Neuronal stem cell (in vitro differentiated cells): ENCODE measurements at regions not wholly inside any gene's neighbourhood (a gene's known extent, or its start where the extent isn't known, plus 50 kb on each side); places are given as distances from the start of the nearest gene placed in this dataset.

Experiments
- DNase-seq: peaks from one replicate; pipeline ENCODE4 v3.0.0-alpha.2; 2013; ENCODE audit warnings: low spot score
- H2AFZ ChIP-seq: one replicate; pipeline ENCODE4 v1.6.1; 2013; ENCODE audit warnings: mild to moderate bottlenecking, low read length, inconsistent platforms
- H2AK5ac ChIP-seq: 2 replicates; pipeline ENCODE4 v1.6.1; 2013; ENCODE audit warnings: low read depth, mild to moderate bottlenecking, inconsistent platforms, low read length, moderate library complexity, mixed read lengths
- H2BK120ac ChIP-seq: 2 replicates; pipeline ENCODE4 v1.6.1; 2013; ENCODE audit warnings: low read depth, mild to moderate bottlenecking, inconsistent platforms, low read length, moderate library complexity, mixed read lengths
- H2BK12ac ChIP-seq: one replicate; pipeline ENCODE4 v1.6.1; 2013; ENCODE audit warnings: low read length, inconsistent platforms
- H2BK15ac ChIP-seq: 2 replicates; pipeline ENCODE4 v1.6.1; 2013; ENCODE audit warnings: mild to moderate bottlenecking, low read length, inconsistent platforms, mixed read lengths
- H2BK5ac ChIP-seq: one replicate; pipeline ENCODE4 v1.6.1; 2013; ENCODE audit warnings: inconsistent platforms, mild to moderate bottlenecking, low read length, moderate library complexity
- H3K14ac ChIP-seq: one replicate; pipeline ENCODE4 v1.6.1; 2013; ENCODE audit warnings: low read length, inconsistent platforms
- H3K18ac ChIP-seq: 2 replicates; pipeline ENCODE4 v1.6.1; 2013; ENCODE audit warnings: low read length, inconsistent platforms
- H3K23ac ChIP-seq: 2 replicates; pipeline ENCODE4 v1.6.1; 2013; ENCODE audit warnings: low read depth, mild to moderate bottlenecking, mixed read lengths, low read length, inconsistent platforms; ENCODE audit not compliant: poor library complexity
- H3K27ac ChIP-seq: replicated peaks from 3 replicates; pipeline ENCODE4 v1.5.1; 2013; ENCODE audit warnings: low read length, inconsistent platforms
- H3K27me3 ChIP-seq, 3 experiments: 2 replicates each; pipeline ENCODE4 v1.6.1; 2013; ENCODE audit warnings: low read length in 3 of 3, mild to moderate bottlenecking in 2 of 3, inconsistent platforms in 1 of 3, low read depth in 1 of 3, mixed read lengths in 1 of 3, moderate library complexity in 1 of 3; ENCODE audit not compliant: control insufficient read depth in 3 of 3, insufficient read depth in 3 of 3
- H3K36me3 ChIP-seq, 2 donors: replicated peaks in 1 of 2; 2 replicates each; pipeline ENCODE4 v1.6.1; 2013; ENCODE audit warnings: low read length in 2 of 2; ENCODE audit not compliant: control insufficient read depth in 2 of 2, insufficient read depth in 2 of 2
- H3K4ac ChIP-seq: 2 replicates; pipeline ENCODE4 v1.6.1; 2013; ENCODE audit warnings: inconsistent platforms, mild to moderate bottlenecking, low read length, moderate library complexity
- H3K4me1 ChIP-seq, 2 donors: 1 replicate in 1 of 2; 2 replicates in 1 of 2; pipeline ENCODE4 v1.6.1; 2013; ENCODE audit warnings: low read length in 2 of 2, low read depth in 1 of 2; ENCODE audit not compliant: control insufficient read depth in 2 of 2, insufficient read depth in 1 of 2
- H3K4me2 ChIP-seq: one replicate; pipeline ENCODE4 v1.6.1; 2013; ENCODE audit warnings: mild to moderate bottlenecking, low read length, inconsistent platforms; ENCODE audit not compliant: insufficient read depth, poor library complexity, severe bottlenecking
- H3K4me3 ChIP-seq, 2 donors: 2 replicates each; pipeline ENCODE4 v1.5.1; 2013; ENCODE audit warnings: low read length in 2 of 2, mild to moderate bottlenecking in 2 of 2, inconsistent platforms in 1 of 2, moderate library complexity in 1 of 2
- H3K79me1 ChIP-seq: one replicate; pipeline ENCODE4 v1.6.1; 2013; ENCODE audit warnings: low read depth, mild to moderate bottlenecking, inconsistent platforms, low read length, moderate library complexity
- H3K9ac ChIP-seq: one replicate; pipeline ENCODE4 v1.6.1; 2013; ENCODE audit warnings: mild to moderate bottlenecking, low read depth, low read length, inconsistent platforms; ENCODE audit not compliant: poor library complexity
- H3K9me3 ChIP-seq, 2 donors: replicated peaks in 1 of 2; 2 replicates each; pipeline versions ENCODE3 to v1.6.1; 2013; ENCODE audit warnings: low read length in 2 of 2, mild to moderate bottlenecking in 2 of 2, inconsistent platforms in 1 of 2, low read depth in 1 of 2, mixed read lengths in 1 of 2, moderate library complexity in 1 of 2; ENCODE audit not compliant: control insufficient read depth in 2 of 2, insufficient read depth in 1 of 2
- H4K8ac ChIP-seq: one replicate; pipeline ENCODE4 v1.6.1; 2013; ENCODE audit warnings: low read depth, mild to moderate bottlenecking, inconsistent platforms, low read length, moderate library complexity
- H4K91ac ChIP-seq: one replicate; pipeline ENCODE4 v1.6.1; 2013; ENCODE audit warnings: low read length, low read depth, mild to moderate bottlenecking, inconsistent platforms; ENCODE audit not compliant: poor library complexity
- WGBS, 2 donors: extraction: QIAGEN DNeasy Blood & Tissue Kit; methylation state at CpG; one replicate each; pipeline ENCODE4 v1.1.7; 2013; ENCODE audit warnings: missing lambda C conversion rate in 2 of 2, mixed read lengths in 1 of 2; ENCODE audit not compliant: insufficient read length in 2 of 2, insufficient replicate concordance in 1 of 2; ENCODE audit errors: extremely low coverage in 2 of 2; 5-methylcytosine and 5-hydroxymethylcytosine counted together

DNA sequence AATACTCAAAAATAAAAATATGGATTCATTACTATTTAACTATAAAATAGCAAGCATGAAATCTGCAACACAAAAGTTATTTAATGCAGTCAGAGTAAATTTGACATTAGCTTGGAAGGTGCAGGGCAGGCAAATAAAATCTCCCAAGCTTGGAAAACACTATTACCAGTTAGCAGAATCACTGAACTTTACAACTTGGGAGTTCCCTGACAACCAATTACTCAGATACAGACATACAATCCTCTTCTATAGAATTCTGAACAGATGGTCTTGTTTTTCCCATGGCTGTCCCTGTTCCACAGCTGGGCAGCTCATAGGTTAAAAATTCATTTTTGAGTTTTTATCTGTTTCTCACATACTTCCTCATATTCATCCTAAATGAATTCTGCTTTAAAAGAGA, 1002.6 kb downstream of the SORCS3 start:
- Histone ChIP-seq H2BK120ac (no peak overlapping the region), H3K4ac (no peak overlapping the region), H2BK5ac (no peak overlapping the region), H3K4me3 (no peak overlapping the region), H2BK12ac (no peak overlapping the region), H2BK15ac (no peak overlapping the region), H3K9ac (no peak overlapping the region), H3K23ac (no peak overlapping the region), H4K91ac (no peak overlapping the region), H3K36me3 (no peaks in the 10 kb centered on the region), H3K4me1 (peaks cover 0 to 4% of the 10 kb centered on the region in 2 donors), H3K14ac (no peak overlapping the region), H3K9me3 (no peaks in the 10 kb centered on the region), H3K4me2 (no peak overlapping the region), H3K18ac (no peak overlapping the region), H3K27ac (no peak overlapping the region), H3K27me3 (no peaks in the 10 kb centered on the region), H4K8ac (no peak overlapping the region), H2AK5ac (no peak overlapping the region), H2AFZ (no peak overlapping the region), H3K79me1 (no peaks in the 10 kb centered on the region)
- DNase-seq, result no peak

DNA sequence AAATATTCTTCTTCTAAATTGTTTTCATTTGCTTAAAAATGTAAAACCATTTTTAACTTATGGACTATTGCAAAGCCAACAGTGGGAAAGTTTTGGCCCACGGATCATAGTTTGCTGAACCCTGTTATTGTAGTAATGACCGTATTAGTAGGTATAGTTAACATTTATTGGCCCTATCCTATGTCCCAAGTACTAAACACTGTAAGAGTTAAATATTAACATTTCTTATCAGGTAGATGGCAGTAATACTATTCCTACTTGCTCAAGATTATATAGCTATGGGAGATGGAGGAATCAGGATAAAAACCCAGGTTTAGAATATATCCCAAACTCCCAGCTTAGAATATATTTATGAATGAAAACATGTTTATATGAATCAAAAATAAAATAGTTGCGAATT, 993.2 kb downstream of the SORCS3 start:
- Histone ChIP-seq H4K91ac (no peak overlapping the region), H3K36me3 (no peaks in the 10 kb centered on the region), H4K8ac (no peak overlapping the region), H3K14ac (no peak overlapping the region), H2AK5ac (no peak overlapping the region), H3K4ac (no peak overlapping the region), H2AFZ (no peak overlapping the region), H3K18ac (no peak overlapping the region), H3K79me1 (no peaks in the 10 kb centered on the region), H2BK5ac (no peak overlapping the region), H3K4me2 (no peak overlapping the region), H3K27ac (no peak overlapping the region), H2BK12ac (no peak overlapping the region), H3K9ac (no peak overlapping the region), H2BK15ac (no peak overlapping the region), H3K27me3 (peaks cover 0 to 3% (median 0%) of the 10 kb centered on the region in 3 experiments), H3K9me3 (no peaks in the 10 kb centered on the region), H3K4me3 (no peak overlapping the region), H3K4me1 (no peaks in the 10 kb centered on the region), H3K23ac (no peak overlapping the region), H2BK120ac (no peak overlapping the region)
- WGBS, 2 donors, result no CpG with 5 or more reads among the region's 3 CpGs
- DNase-seq, result no peak

DNA sequence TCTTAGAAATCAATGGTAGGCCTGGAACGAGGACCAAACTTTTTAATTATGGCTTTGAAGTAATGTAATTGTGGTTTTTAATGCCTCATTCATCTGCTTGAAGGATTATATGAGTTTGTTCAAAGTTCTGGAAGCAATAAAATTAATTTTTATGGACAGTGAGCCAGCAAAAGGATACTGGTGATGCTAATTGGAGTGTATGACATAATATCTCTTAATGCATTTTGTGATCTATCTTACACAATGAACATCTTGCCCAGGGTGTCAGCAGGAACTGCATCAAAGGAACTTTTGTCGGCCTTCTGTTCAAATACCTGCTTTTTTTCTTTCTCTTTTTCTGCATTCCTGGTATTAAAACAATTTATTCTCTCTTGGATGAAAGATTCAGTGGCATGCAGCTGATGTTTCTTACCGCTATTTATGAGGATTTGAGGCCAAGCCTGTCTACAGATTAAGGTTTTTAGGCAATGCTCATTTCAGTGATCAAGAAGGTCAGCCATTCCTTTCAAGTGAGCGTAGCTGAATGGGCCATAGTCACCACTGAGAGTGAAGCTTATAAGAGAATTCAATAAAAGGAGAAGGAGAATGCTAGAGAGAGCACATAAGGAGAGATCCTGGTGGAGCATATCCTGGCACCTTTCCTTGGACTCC, 974.8 kb downstream of the SORCS3 start:
- Histone ChIP-seq H3K4ac (no peak overlapping the region), H2BK12ac (no peak overlapping the region), H2AFZ (peak overlapping the region; percentile 30), H3K23ac (no peak overlapping the region), H3K4me3 (no peak overlapping the region), H3K27me3 (no peaks in the 10 kb centered on the region), H3K4me1 (peaks cover 0 to 6% of the 10 kb centered on the region in 2 donors), H3K4me2 (no peak overlapping the region), H2BK5ac (no peak overlapping the region), H3K79me1 (no peaks in the 10 kb centered on the region), H2AK5ac (no peak overlapping the region), H4K91ac (no peak overlapping the region), H3K9me3 (no peaks in the 10 kb centered on the region), H2BK15ac (no peak overlapping the region), H3K9ac (no peak overlapping the region), H4K8ac (no peak overlapping the region), H3K18ac (no peak overlapping the region), H3K36me3 (no peaks in the 10 kb centered on the region), H2BK120ac (no peak overlapping the region), H3K14ac (no peak overlapping the region), H3K27ac (no peak overlapping the region)
- no CpG with 5 or more reads among the region's 4 CpGs for WGBS, 2 donors
- no peak for DNase-seq

DNA sequence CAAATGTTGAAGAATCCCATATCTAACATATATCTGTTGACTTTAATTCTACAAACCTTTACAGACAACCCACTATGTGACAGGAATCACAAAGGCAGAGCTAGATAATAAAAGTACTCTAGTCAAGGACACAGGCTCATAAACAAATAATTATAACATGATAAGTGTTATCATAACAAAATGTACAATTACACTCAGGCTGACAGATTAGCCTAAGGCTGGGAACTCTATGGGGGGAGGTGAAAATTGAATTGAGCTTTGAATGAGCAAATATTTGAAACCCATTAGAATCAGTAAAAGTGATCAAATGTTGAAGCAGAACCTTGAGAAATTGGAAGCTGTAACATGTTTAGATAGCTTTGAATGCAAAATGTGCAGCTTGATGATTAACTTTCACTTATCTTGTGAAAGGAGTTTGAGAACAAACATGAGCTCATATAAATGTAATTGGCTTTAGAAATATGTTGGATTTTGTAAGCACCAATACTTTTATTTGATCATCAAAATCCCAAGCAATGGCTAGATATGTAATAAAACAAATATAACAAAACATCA, 970.2 kb downstream of the SORCS3 start:
- Histone ChIP-seq H3K9me3 (no peaks in the 10 kb centered on the region), H4K91ac (no peak overlapping the region), H2BK15ac (no peak overlapping the region), H3K18ac (no peak overlapping the region), H3K4me3 (no peak overlapping the region), H3K27ac (no peak overlapping the region), H3K23ac (no peak overlapping the region), H3K14ac (no peak overlapping the region), H2AK5ac (no peak overlapping the region), H3K4me2 (no peak overlapping the region), H2BK120ac (no peak overlapping the region), H3K4me1 (peaks cover 0 to 6% of the 10 kb centered on the region in 2 donors), H3K4ac (no peak overlapping the region), H4K8ac (no peak overlapping the region), H3K36me3 (no peaks in the 10 kb centered on the region), H2BK12ac (no peak overlapping the region), H3K9ac (no peak overlapping the region), H3K27me3 (no peaks in the 10 kb centered on the region), H2BK5ac (no peak overlapping the region), H2AFZ (no peak overlapping the region), H3K79me1 (no peaks in the 10 kb centered on the region)
- DNase-seq, result no peak
